Esophagus muscularis mucosa (tissue), 4 donors: ENCODE measurements at regions not wholly inside any gene's neighbourhood (a gene's known extent, or its start where the extent isn't known, plus 50 kb on each side); places are given as distances from the start of the nearest gene placed in this dataset.

ENCODE experiments used
- CTCF ChIP-seq, 3 experiments: fragments of 200-600 bp in 2 of 3; fragments of 450-650 bp in 1 of 3; sonication (generic) in 2 of 3; IDR thresholded peaks; one replicate each; pipeline ENCODE4 v1.5.1; 2017 to 2019; ENCODE audit warnings: antibody characterized with exemption in 3 of 3, mild to moderate bottlenecking in 2 of 3, moderate library complexity in 1 of 3
- EP300 ChIP-seq: sonication (generic); formaldehyde crosslinking; IDR thresholded peaks from one replicate; pipeline ENCODE4 v1.6.1; 2017; ENCODE audit warnings: antibody characterized with exemption
- POLR2A ChIP-seq: fragments of 450-650 bp; IDR thresholded peaks from one replicate; pipeline ENCODE4 v1.6.1; 2017; ENCODE audit warnings: antibody characterized with exemption, moderate library complexity, mild to moderate bottlenecking, low read depth

- TF ChIP-seq CTCF (IDR thresholded peaks at IDR 0.05) (no peak), EP300 (no peak), POLR2A (no peak)
These were observed 196.4 kb downstream of the RPS24 start for GRCh38 chr10:78229950-78230675.
